Pancreas (tissue), 10 donors: ENCODE measurements at regions not wholly inside any gene's neighbourhood (a gene's known extent, or its start where the extent isn't known, plus 50 kb on each side); places are given as distances from the start of the nearest gene placed in this dataset.

ENCODE experiments used
- ATAC-seq, 4 donors: fragments of 200-7000 bp; cut with Tn5 transposase; one replicate each; pipeline versions ENCODE4 v1.8.0 to v1.9.1; 2020; ENCODE audit warnings: mild to moderate bottlenecking in 4 of 4, moderate library complexity in 4 of 4
- DNase-seq, 6 donors: peaks; one replicate each; pipeline ENCODE4 v3.0.0-alpha.2; 2020
- FAIRE-seq: peaks from 2 replicates; lab custom pipeline; 2012; peaks lifted over from hg19 to GRCh38; lab: Jason Lieb, UNC
- H3K27ac ChIP-seq, 4 donors: fragments of 200-600 bp; sonication (generic); 1 replicate in 3 of 4; 2 replicates in 1 of 4; pipeline versions ENCODE4 v1.5.0 to v1.8.0; 2020
- H3K27me3 ChIP-seq, 4 donors: fragments of 200-600 bp; one replicate each; pipeline ENCODE4 v1.8.0; 2021
- H3K36me3 ChIP-seq, 3 donors: fragments of 200-600 bp; sonication (generic) in 1 of 3; one replicate each; pipeline versions ENCODE4 v1.5.0 to v1.8.0; 2020 to 2021
- H3K4me1 ChIP-seq, 3 donors: fragments of 200-600 bp; one replicate each; pipeline ENCODE4 v1.8.0; 2021
- H3K4me3 ChIP-seq, 4 donors: fragments of 200-600 bp; sonication (generic) in 2 of 4; one replicate each; pipeline versions ENCODE4 v1.5.0 to v1.8.0; 2020 to 2021
- H3K9me3 ChIP-seq, 4 donors: fragments of 200-600 bp; one replicate each; pipeline ENCODE4 v1.8.0; 2021
- WGBS, 2 donors: extraction: QIAGEN DNeasy Blood & Tissue Kit; methylation state at CpG; one replicate each; pipeline ENCODE4 v1.1.7; 2013; 5-methylcytosine and 5-hydroxymethylcytosine counted together
- intact Hi-C, 3 donors: fragments of 100-400 bp; cut with DNase I; formaldehyde crosslinking; loops; one replicate each; pipeline versions ENCODE4 v1.11.1 to v1.14.2; 2022
- TF ChIP-seq, protein P1 (sequence below), 4 donors: fragments of 200-600 bp; sonication (generic) in 3 of 4; IDR thresholded peaks; one replicate each; pipeline versions ENCODE4 v1.5.0 to v1.8.0; 2021; ENCODE audit warnings: antibody characterized with exemption in 4 of 4
- donor health status: healthy with polysubstance abuse.
- donor health status: DM: no; HTN: no; CAD: no; lungs with moderate emphysema.
- donor health status: DM: no; HTN: no; CAD: no.
- donor health status: control.
- donor health status: control.
- donor health status: Bipolar disorder and iron deficiency.
- donor health status: DM: yes; HTN: yes; CAD: no.
- donor health status: DM: no; HTN: no; CAD: no.
- donor health status: DM: no; HTN: no; CAD: no.
- donor health status: DM: yes; HTN: yes; CAD: no.

DNA sequence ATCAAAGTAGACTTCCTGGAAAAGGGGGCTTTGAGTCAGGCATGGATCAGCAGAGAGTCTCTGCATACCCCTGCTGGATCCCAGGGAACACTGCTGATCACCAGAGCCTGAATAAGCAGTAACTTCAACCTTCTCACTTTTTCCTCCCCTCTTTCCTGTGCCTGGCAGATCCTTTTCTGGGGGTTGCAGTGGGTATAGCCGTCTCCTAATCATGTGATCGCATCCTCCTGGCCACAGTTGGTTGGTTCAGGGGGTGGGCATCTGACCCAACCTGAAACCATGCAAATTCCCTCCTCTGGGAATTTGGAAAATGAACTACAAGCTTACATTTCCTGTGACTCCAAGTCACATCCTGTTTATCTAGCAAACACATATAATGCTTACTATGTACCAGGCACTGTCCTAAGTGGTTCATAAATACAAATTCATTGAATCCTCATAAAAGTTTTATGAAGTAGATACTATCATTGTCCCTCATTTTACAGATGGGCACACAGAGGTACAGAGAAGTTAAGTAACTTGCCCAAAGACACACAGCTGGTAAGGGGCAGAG is 120.3 kb downstream of the AXIN2 start:
- 65 to 76% methylated on average over 2 of the region's 2 CpGs for WGBS, 2 donors
- Histone ChIP-seq H3K27ac (no peak overlapping the region), H3K27me3 (no peaks in the 10 kb centered on the region), H3K4me1 (no peaks in the 10 kb centered on the region), H3K9me3 (no peaks in the 10 kb centered on the region), H3K4me3 (no peak overlapping the region), H3K36me3 (no peaks in the 10 kb centered on the region)
- DNase-seq, result no peak
- TF ChIP-seq, protein P1, sequence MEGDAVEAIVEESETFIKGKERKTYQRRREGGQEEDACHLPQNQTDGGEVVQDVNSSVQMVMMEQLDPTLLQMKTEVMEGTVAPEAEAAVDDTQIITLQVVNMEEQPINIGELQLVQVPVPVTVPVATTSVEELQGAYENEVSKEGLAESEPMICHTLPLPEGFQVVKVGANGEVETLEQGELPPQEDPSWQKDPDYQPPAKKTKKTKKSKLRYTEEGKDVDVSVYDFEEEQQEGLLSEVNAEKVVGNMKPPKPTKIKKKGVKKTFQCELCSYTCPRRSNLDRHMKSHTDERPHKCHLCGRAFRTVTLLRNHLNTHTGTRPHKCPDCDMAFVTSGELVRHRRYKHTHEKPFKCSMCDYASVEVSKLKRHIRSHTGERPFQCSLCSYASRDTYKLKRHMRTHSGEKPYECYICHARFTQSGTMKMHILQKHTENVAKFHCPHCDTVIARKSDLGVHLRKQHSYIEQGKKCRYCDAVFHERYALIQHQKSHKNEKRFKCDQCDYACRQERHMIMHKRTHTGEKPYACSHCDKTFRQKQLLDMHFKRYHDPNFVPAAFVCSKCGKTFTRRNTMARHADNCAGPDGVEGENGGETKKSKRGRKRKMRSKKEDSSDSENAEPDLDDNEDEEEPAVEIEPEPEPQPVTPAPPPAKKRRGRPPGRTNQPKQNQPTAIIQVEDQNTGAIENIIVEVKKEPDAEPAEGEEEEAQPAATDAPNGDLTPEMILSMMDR (IDR thresholded peaks at IDR 0.05), result no peak
- FAIRE-seq, result no peak
- intact Hi-C loops, result no loop called here
- ATAC-seq, result no peak

DNA sequence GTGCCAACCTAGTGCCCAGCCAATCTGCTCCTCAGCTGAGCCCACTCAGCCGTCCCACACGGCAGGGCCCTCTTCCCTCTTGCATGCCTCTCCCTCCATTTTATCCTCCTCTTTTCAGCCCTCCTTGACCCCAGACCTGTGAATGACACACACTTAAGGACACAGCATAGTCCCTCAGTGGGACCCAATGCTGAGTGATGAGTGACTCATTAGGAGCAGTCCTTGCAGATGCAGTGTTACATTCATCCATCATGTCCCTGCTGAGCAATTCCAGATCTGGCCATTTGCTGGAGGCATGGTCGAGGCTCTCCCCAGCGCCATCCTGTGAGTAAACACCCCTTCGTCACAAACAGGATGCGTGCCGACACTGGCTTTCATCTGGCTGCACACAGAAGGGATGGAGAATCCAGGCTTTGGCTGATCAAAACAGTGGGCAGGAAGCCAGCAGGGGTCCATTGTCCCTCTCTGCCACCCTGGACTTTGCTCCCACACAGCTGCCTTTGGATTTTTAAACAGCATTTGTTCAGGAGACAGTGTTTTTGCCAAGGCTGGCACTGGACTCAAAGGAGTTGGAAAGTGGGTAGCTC is 122.6 kb downstream of the AXIN2 start:
- H3K36me3 ChIP-seq, result no peaks in the 10 kb centered on the region
- intact Hi-C loops, result no loop called here
- DNase-seq (no peak), FAIRE-seq (no peak), ATAC-seq (no peak)
- no peak overlapping the region for H3K27ac ChIP-seq
- TF ChIP-seq, protein P1 (IDR thresholded peaks at IDR 0.05), result no peak
- H3K9me3 ChIP-seq, result no peaks in the 10 kb centered on the region
- 36 to 41% methylated on average over 7 of the region's 7 CpGs for WGBS, 2 donors
- no peaks in the 10 kb centered on the region for H3K27me3 ChIP-seq
- no peaks in the 10 kb centered on the region for H3K4me1 ChIP-seq
- H3K4me3 ChIP-seq, result no peak overlapping the region

DNA sequence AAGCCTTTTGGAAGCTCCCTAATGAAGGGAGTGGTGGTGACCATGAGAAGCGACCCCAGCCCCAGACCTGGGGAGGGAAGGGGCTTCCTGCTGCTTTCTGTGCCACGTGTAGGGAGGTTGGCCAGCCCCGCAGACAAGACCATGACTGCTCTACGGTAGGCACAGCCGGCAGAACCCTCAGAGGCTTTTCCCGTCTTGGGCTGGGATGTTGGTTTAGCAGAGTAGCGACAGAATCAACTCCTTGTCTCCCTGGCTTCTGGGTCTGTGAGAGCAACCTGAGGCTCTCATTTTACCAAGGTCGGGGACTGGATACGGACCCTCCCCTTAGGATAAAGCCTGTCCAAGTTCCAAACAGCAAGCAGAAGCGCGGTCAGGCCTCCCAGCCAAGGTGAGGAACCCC is 123.3 kb downstream of the AXIN2 start:
- FAIRE-seq, result no peak
- WGBS, 2 donors, result 56 to 67% methylated on average over 11 of the region's 11 CpGs
- ATAC-seq, result no peak
- intact Hi-C loops, result no loop called here
- DNase-seq, result no peak
- H3K9me3 ChIP-seq, result no peaks in the 10 kb centered on the region
- H3K27ac ChIP-seq, result no peak overlapping the region
- TF ChIP-seq, protein P1 (IDR thresholded peaks at IDR 0.05), result no peak
- no peaks in the 10 kb centered on the region for H3K4me1 ChIP-seq
- no peaks in the 10 kb centered on the region for H3K27me3 ChIP-seq
- no peak overlapping the region for H3K4me3 ChIP-seq
- no peaks in the 10 kb centered on the region for H3K36me3 ChIP-seq

DNA sequence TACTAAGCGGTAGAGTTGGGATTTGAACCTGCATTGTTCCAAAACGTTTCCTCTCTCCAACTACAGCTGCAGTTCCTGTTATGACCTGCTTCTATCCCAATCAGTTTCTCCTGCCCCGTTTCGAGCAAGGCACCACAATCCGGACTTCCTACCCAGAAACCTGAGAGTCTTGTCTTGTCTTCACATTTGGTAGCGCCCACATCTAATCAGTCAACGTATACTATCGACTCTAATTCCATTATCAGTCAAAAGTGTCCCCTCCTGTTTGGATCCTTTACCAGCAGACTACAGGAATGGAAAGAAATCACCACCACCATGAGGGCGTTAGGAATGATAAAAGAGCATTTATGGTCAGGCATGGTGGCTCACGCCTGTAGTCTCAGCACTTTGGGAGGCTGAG is 124.6 kb downstream of the AXIN2 start:
- DNase-seq, result no peak

DNA sequence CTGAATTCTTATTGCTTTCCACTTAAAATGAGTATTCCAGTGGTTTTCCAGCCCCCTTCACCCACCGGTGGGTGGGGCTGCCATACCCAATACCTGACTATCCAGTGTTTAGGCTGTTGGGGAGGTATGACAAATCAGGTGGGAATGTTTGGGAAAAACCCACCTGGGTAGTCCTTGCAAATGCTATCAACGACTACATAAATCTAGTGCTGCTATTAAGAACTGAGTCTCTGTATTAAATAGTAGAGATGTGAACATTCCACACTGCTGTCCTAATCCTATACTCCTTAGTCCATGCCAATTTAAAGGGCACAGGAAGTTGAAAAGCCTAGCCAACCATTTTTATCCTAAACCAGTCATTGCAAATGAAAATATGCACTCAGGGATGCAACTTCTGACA is 126.6 kb downstream of the AXIN2 start:
- no peak for DNase-seq

More for the DNA sequence above, 124.6 kb downstream of the AXIN2 start:
- H3K4me1 ChIP-seq, result no peaks in the 10 kb centered on the region
- intact Hi-C loops, result no loop called here
- FAIRE-seq (no peak), ATAC-seq (no peak)
- no peaks in the 10 kb centered on the region for H3K27me3 ChIP-seq
- TF ChIP-seq, protein P1 (IDR thresholded peaks at IDR 0.05), result no peak
- H3K36me3 ChIP-seq, result no peaks in the 10 kb centered on the region
- WGBS, 2 donors, result 66 to 79% methylated on average over 10 of the region's 10 CpGs
- no peak overlapping the region for H3K27ac ChIP-seq
- H3K4me3 ChIP-seq, result no peak overlapping the region
- H3K9me3 ChIP-seq, result no peaks in the 10 kb centered on the region

More for the DNA sequence above, 126.6 kb downstream of the AXIN2 start:
- no peaks in the 10 kb centered on the region for H3K27me3 ChIP-seq
- no peak for FAIRE-seq
- H3K4me3 ChIP-seq, result no peak overlapping the region
- no peaks in the 10 kb centered on the region for H3K4me1 ChIP-seq
- WGBS, 2 donors, result 65 to 80% methylated on average over 2 of the region's 2 CpGs
- H3K27ac ChIP-seq, result no peak overlapping the region
- TF ChIP-seq, protein P1 (IDR thresholded peaks at IDR 0.05), result no peak
- no peak for ATAC-seq
- intact Hi-C loops, result no loop called here
- H3K9me3 ChIP-seq, result no peaks in the 10 kb centered on the region
- H3K36me3 ChIP-seq, result no peaks in the 10 kb centered on the region
